CD1c-positive myeloid dendritic cell (primary cell): ENCODE measurements at regions not wholly inside any gene's neighbourhood (a gene's known extent, or its start where the extent isn't known, plus 50 kb on each side); places are given as distances from the start of the nearest gene placed in this dataset.

ENCODE experiments used
- DNase-seq: peaks from one replicate; pipeline ENCODE4 v3.0.0-alpha.2; 2016; ENCODE audit errors: extremely low spot score

DNA sequence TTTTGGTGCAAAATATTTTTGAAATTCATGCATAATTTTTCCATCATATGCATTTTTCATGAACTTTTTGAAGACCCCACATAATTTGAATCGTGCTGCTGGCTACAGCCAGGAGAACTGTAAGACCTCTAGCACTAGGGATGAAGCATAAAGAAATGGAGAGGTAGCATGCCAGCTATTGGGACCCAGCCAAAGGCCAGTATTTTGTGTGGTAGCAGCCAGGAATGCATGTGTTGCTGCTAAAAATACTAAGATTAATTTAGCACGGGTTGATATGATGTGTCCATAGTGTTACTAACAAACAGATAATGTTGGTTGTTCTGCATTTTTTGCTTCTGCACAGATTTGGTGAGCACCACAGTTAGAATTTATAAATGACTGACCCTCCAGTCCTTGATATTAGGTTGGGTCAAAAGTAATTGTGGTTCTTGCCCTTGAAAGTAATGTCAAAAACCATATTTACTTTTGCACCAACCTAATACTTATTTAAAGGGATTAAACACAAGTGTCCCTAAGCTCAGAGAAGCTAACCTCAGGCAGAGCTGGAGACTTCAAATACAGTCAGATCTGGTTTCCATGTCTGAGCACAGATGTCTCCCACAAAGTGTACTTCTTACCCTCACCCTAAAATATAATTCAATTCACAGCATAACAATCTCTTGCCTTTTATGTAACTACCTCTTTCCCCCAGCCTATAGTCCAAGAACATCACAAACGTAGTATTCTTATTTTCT, 54.1 kb upstream of the NPSR1 start:
- DNase-seq: no peak
